DOHH2 (cell line): ENCODE measurements at regions not wholly inside any gene's neighbourhood (a gene's known extent, or its start where the extent isn't known, plus 50 kb on each side); places are given as distances from the start of the nearest gene placed in this dataset.

Experiments used
- EZH2phosphoT487 ChIP-seq: fragments of 200-600 bp; sonication (generic); IDR thresholded peaks from 2 replicates; pipeline ENCODE4 v1.6.1; 2017; ENCODE audit warnings: borderline replicate concordance, mild to moderate bottlenecking, antibody characterized with exemption, low read length, moderate library complexity, mixed read lengths
- TF ChIP-seq, protein P1 (sequence below): fragments of 200-600 bp; sonication (generic); IDR thresholded peaks from one replicate; pipeline ENCODE4 v1.5.1; 2014; ENCODE audit warnings: antibody characterized with exemption, mild to moderate bottlenecking, low read depth, low read length; ENCODE audit not compliant: poor library complexity, severe bottlenecking

DNA sequence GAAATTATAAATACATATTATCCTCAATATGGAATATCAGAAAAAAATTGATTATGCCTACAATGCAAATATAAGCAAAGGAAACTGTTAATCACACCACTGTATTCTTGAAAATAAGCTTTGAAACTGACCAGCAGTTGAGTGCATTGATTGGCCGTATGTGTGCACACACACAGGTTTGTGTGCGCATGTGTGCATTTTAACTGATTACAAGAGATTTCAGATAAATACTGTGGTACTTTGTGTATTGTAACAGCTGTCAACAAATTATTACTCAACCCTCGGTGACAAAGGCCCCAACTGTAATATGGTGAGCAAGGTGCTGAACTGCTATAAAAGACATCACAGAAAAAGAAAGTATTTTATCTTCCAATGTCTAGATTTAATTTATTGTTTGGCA, 1238.9 kb upstream of the ALCAM start:
- TF ChIP-seq, protein P1, sequence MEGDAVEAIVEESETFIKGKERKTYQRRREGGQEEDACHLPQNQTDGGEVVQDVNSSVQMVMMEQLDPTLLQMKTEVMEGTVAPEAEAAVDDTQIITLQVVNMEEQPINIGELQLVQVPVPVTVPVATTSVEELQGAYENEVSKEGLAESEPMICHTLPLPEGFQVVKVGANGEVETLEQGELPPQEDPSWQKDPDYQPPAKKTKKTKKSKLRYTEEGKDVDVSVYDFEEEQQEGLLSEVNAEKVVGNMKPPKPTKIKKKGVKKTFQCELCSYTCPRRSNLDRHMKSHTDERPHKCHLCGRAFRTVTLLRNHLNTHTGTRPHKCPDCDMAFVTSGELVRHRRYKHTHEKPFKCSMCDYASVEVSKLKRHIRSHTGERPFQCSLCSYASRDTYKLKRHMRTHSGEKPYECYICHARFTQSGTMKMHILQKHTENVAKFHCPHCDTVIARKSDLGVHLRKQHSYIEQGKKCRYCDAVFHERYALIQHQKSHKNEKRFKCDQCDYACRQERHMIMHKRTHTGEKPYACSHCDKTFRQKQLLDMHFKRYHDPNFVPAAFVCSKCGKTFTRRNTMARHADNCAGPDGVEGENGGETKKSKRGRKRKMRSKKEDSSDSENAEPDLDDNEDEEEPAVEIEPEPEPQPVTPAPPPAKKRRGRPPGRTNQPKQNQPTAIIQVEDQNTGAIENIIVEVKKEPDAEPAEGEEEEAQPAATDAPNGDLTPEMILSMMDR = no peak
- TF ChIP-seq EZH2phosphoT487 = no peak
